GM21723 (cell line): ENCODE measurements at regions not wholly inside any gene's neighbourhood (a gene's known extent, or its start where the extent isn't known, plus 50 kb on each side); places are given as distances from the start of the nearest gene placed in this dataset.
"Not testable (repeated sequence)": the region's sequence is repeated elsewhere in the genome, so short reads cannot be mapped to it uniquely, and the experiment has no call there.

ENCODE experiments used
- ATAC-seq: cut with Tn5 transposase; IDR thresholded peaks from one replicate; pipeline ENCODE4 v1.9.1; 2021; ENCODE audit warnings: mild to moderate bottlenecking, moderate library complexity; ENCODE audit not compliant: unreplicated experiment

DNA sequence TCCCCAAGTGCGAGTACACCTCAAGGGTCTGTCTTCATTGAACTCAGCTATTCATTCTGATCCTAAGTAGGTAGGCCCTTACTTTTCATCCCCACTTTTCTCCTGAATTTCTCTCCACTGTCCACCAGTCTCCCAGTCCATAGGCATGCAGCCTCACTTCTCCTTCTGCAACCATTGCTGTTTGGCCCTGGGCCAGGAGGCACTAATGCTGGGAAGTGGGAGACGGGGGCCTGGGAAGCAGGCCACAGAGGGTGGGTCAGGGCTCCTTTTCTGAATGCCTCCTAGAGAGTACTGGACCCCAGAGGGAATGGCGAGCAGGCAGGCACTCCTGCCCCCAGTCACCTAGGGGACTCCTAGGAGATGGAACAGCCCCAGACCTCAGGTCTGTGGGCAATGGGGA is 203.5 kb upstream of the RPL34 start:
- no peak for ATAC-seq

DNA sequence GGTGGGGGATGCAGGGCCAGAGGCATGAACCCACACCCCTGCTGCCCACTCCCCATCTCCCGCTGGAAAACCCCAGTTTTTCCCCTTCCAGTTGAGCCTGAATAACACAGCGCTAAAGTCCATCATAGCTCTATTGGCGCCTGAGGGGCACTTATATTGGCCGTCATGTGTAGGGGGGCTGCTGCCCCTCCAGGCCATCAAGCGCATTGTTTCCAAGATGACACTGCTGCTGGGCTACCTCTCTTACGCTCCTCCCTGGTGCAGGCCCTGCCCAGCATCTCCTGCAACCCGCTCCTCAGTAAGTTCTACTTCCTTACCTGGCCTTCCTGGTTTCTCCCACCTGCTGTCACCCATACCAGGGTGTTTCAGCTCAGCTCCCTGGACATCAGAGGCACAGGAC is 205.0 kb upstream of the RPL34 start:
- ATAC-seq = no peak

DNA sequence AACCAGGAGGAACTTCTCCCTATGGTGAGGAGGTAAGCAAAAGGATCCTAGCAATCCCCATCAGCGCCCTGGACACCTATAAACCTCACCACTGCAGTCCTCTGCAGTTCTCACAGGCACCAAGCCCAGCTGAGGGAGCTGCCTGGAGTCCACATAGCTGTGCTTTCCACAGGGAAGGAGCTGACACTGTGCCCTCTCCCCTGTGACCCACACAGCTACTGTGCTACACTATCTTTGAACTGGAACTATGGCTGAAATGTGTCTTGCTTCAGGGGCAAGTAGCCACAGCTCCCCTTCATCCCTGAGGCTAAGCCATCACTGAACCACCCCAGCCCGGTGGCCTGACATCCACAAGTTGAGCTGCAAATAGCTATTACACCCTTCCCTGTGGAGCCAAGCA is 208.5 kb upstream of the RPL34 start:
- ATAC-seq = no peak

DNA sequence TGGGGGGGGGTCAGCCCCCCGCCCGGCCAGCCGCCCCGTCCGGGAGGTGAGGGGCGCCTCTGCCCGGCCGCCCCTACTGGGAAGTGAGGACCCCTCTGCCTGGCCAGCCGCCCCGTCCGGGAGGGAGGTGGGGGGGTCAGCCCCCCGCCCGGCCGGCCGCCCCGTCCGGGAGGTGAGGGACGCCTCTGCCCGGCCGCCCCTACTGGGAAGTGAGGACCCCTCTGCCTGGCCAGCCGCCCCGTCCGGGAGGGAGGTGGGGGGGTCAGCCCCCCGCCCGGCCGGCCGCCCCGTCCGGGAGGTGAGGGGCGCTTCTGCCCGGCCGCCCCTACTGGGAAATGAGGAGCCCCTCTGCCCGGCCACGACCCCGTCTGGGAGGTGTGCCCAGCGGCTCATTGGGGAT is 210.7 kb upstream of the RPL34 start:
- ATAC-seq = not testable (repeated sequence)

DNA sequence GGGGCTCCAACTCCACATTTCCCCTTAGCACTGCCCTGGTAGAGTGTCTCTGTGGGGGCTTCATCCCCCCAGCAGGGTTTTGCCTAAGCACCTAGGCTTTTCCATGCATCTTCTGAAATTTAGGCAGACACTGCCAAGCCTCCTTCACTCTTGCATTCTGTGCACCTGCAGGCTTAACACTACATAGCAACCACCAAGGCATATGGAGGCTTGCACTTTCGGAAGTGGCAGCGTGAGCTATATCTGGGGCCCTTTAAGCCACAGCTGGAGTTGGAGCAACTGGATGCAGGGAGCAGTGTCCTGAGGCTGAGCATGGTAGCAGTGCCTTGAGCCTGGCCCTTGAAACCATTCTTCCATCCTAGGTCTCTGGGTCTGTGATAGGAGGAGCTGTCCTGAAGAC is 214.8 kb upstream of the RPL34 start:
- no peak for ATAC-seq

DNA sequence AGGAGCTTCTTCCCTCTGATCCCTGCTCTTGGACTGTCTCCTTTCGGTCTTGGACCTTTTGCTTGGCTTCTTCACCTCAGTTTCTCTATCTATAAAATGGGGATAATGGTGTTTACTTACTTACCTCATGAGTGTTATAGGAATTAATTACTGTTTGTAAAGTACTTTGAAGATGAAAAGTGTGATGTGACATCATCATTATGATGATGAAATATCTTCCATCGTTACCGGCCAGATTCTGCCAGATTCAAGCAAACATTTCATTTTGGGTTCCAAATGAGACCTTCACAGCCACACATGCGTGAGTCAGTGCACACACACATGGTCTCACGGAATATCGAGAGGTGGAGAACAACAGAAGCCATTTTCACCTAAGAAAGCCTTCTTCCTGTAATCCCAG is 220.1 kb upstream of the RPL34 start:
- no peak for ATAC-seq

DNA sequence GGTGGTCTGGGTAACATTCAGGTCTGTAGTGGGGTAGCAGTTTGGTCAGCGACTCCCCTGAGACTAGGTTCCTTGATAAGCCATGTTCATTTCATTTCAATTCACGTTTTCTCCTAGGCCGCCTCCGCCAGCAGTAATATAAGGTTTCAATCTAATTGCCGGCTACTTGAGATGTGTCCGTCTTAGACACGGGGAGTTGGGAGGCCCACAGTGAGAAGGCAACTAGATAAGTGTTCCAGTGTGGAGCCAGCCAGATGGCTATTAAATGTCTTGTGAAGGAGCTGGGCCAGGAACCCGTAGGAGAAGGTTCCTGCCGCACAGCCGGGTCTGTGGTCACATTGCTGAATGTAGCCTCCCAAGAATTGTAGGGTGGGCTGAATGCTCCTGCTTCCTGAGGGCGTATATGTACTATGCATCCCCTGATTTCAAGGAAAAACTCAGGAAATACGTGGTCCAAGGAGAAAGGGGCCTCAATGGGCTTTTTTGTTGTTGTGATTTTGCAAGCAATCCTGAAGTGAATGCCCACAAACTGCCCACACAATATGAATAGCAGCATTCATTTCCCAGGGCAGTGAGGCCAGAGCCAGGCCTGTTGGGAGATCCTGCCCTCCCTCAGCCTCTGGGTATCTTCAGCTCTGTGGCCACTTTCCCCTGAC is 220.6 kb upstream of the RPL34 start:
- no peak for ATAC-seq

DNA sequence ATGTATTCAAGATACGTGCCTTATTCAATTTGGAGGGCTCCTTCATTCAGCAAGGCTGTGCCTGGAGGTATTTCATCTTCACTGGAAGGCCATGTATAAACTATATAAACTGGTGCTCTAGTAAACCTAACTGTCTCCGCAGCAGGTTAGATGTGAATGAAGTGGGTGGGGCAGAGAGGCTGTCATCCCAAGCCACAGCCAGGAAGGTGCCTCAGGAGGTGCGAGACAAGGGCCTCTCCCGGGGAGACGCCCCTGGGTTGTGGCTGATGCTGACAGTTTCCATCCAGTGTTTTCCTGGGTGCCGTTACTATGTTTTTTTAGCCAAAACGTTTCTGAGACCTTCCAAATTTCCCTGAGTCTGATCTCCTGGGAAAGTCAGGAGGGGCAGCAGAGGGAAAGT is 221.5 kb upstream of the RPL34 start:
- ATAC-seq = no peak

DNA sequence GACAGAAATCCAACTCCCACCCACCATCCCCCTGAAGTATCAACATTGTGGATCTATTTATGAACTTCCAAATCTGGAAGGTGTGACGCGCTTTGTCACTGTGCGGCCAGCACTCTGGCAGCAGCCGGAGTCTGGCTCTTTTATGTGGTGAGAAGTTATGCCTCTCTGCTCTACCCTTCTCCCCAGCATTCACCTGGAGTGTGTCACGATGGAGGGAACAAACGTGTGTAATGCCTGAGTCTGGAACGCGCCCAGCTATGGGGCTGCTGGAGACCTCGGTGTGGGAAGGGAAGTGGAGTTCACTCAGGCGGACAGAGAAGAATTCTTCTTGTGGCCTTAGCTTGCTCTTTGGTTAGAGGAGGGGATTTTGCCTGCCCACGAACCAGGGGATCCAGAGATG is 222.1 kb upstream of the RPL34 start:
- no peak for ATAC-seq

DNA sequence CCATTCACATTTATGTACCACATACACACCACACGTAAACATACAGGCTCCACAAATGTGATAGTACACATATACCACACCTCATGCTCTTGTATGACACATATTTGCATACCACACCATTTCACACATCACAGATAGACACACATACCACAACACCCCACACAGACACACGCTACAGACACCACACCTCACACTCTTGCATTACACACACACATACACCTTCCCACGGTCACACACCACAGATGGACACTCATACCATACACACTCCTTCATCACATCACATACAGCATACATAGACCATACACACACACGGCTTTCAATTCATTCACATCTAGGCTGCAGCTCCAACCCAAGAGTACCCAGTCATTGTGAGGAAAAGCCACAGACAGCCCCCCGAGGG is 222.5 kb upstream of the RPL34 start:
- no peak for ATAC-seq

DNA sequence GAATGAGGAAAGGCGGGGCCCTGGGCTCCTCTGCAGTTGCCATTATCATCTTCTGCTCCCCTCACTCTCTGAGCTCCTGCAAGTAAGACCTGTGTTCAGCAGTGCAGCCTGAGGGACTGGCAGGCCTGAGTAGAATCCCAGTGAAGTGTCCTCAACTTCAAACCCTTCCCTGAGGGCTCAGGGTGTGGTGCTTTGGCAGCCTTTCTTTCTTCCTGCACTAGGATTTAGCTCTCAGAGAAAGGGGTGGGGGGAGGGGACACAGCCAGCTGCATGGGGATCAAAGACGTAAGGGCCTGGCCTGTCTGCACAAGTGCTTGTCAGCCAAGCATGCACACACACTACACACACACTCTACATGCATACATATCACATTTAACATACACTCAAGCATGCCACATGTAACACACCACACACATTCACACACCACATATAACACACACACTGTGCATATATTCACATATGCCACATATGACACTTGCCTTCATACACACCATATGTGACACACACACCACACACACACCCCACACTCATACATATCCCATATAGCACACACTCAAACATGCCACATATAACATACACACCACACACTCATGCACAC is 223.4 kb upstream of the RPL34 start:
- ATAC-seq = no peak

DNA sequence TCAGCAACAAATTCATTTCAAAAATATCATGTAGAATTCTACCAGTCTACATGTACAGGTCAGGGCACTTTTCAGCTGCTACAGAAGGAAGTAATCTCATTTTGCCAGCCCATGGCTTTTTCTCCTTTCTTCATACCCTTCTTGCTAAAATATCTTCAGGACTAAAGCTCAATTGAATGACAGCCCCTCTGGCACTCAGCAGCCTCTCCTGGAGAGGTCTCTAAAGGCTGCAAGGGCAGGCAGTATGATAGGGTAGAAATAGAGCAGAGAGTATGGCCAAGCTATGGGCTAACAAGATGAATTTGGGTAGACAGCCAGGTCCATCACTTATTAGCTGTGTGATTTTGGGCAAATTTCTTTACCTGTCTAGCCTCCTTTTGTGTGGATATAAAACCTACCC is 224.6 kb upstream of the RPL34 start:
- ATAC-seq = no peak

DNA sequence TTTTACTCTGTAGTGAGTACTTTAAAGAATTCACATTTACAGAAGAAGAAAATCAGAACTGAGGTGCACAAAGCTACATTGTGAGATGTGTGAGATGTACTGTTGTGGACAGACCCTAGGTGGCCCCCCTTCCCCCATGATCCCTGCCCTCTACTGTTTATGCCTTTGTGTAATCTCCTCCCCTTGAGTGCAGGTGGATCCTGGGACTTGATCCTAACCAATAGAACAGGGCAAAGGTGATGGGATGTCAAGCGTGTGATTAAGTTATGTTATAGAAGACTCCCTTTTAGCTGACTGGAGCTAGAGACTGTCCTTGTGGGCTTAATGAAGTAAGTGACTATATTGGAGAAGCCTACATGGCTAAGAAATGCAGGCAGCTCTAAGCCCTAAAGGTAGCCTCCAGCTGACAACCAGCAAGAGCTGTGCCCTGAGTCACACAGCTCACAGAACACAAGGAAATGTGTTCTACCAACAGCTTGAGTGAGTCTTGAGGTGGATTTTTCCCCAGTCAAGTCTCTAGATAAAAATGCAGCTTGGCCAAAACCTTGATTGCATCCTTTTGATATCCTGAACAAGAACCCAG is 225.2 kb upstream of the LEF1 start:
- no peak for ATAC-seq

DNA sequence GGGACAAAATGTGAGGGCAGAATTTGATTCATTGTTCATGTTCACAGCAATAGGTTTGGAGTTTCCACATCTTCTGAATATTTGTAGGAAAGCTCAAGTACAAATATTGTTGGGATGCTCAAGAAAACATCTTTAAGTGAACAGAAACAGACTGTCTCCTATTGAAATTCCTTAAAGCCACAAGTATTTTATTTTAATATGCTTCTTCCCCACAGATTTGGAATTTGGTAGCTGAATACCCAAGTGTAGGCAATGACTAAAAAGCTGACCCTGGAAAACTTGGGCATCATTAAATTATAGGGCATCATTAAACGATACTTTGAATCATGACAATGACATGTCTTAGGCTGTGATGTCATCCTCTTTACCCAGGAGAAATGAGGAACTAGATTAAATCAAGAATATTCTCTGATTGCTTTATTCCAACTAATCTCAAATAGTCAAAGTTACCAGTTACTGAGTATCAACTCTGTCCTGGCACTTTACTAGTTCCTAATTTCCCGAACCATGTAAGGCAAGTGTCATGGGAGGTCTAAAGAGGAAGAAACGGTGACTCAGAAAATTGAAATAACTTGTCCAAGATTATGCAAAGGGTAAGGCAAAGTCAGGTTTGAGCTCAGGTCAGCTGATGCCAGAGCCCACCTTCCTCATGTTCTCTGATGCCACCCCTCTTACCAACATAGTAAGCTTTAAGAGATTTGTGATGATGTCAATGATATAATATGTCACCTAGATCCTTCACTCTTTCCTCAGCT is 223.1 kb upstream of the LEF1 start:
- ATAC-seq = no peak

DNA sequence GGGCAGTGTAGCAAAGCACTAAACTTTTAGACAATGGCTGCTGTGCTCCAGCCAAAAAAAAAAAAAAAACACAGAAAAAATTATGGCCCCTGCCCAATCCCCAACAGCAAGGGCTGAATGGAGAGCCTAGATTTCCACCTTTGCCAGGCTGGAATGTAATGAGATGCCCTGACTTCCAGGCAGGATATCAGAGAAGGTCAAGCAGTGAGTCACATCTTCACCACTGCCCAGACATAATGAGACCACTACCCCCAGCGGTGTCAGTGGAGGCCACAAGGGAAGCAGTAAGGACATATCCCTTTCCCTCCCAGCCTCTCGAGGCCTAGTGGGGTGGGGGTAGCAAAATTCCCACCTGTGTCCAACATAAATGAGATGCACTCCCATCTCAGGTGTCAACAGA is 216.3 kb upstream of the LEF1 start:
- ATAC-seq = no peak

DNA sequence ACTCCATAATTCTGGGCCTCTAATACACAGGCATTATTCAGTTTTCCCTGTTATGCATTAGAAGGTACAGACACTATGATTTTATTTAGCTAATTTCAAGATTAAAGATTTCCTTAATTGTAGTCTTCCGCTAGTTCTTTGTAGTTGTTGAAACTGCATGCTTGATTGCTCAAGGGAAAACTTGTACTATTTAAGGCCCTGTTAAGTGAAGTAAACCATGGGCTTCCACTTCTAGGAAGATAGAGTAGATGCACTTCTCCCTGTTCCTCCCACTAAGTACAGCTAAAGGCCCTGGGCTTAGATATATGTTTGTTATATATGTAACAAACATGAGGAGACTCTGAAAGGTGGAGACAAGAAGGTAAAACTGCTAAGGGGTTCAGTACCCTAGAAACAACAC is 215.8 kb upstream of the LEF1 start:
- no peak for ATAC-seq

DNA sequence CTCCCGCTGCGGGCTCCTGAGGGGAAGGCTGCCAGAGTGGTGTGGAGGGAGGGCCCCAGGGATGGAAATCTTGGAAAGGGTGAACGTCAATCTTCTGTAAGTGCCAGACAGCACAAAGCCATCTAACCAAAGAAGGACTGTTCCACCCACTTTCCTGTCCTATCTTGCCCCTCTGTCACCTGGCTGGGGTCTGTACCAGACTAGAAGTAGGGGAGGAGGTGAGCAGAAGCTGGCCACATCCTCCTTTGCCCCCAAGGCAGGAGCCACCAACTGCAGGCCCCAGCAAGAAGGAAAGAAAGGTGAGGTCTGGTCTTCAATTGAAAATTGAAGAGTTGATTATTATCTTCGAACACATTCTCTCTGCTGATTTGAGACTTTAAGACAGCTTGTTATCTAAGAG is 214.4 kb upstream of the LEF1 start:
- ATAC-seq = no peak

DNA sequence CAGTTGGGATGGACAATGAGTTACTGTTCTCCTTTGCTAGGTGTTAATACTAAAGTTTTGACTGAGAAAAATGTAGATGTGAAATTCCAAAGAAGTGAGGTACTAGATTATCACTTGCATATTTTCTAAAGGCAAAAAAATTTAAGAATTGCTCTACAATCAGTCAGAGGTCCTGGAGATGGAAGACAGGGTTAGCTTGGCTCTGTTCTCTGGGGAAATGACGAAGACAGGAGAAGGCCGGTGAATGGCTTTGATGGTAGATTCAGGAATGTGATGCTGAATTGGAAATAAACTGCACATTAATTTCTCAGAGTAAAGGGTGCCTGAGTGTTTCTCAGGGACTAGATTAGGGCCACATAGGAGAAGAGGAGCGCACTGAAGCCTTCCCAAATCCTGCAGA is 214.0 kb upstream of the LEF1 start:
- ATAC-seq = no peak

DNA sequence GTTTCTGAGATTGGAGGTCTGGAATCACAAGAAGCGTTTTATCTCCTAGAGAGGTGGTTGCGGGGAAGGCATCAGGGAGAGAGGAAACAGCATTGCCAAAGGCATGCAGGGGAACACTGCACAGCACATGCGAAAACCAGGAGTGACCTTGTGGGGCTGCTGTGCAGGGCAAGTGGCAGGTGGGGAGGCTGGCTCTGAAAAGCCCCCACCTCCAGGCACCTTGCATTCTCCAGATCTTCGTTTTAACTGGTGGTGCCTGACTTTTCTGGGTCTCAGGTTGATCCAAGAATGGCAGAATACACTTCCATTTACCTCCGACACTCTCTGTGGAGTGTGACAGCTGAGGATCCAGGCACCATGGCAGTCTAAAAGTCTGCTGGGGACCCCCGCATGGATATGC is 209.4 kb upstream of the LEF1 start:
- no peak for ATAC-seq

DNA sequence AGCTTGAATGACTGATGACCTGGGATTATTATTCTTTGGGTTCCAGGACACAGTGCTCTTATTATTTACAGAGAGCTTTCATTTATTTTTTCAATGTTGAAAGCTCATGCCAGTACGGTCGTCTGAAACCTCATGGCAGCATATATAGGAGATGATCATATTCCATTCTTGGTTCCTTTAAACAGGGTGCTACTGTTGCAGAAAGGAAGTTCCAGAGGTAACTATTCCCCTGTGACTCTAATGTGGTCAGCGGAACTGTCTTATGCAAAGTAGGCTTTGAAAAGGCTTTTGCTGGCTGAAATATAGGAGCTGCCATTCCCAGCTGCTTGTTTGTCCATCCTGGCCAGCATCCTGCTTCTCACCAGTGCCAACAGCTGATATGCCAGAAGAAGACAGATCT is 208.3 kb upstream of the LEF1 start:
- ATAC-seq = no peak

DNA sequence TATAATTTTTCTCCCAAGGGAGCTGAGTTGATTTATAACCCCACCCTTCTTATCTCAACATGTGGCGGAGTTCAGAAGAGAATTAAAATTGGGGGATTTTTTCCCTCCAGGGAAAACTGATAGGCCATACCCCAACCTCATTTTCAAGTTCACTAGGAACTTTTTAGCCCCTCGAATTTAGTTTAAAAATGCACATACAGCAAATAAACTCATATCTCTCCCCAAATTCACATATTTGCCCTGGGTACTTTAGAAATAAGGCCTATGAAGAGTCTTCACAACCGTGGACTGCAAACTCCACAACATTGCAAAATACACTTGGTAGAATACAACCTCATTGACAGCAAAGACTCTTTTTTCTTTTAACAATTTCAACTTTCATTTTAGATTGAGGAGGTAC is 206.7 kb upstream of the LEF1 start:
- ATAC-seq = no peak

DNA sequence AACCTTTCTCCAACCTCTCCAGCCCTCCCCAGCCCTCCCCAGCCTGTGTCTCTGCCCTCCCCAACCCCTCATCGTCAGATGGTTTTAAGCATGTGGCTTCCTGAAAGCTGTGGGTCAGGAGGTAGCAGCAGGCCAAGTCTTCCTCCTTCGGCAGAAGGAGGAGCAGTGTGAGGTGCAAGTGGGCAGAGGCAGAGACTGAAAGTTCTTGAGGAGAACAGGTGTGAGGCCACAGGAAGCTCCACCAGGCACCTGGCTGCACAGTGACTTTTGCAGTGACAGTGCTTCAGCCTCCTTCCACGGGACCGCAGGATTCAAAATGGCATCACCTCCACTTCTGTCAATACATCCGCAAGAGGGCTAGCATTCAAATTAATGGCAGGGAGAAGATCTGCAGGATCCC is 203.9 kb upstream of the LEF1 start:
- no peak for ATAC-seq
